HepG2 (cell line): ENCODE measurements at regions not wholly inside any gene's neighbourhood (a gene's known extent, or its start where the extent isn't known, plus 50 kb on each side); places are given as distances from the start of the nearest gene placed in this dataset.
"Not testable (repeated sequence)": the region's sequence is repeated elsewhere in the genome, so short reads cannot be mapped to it uniquely, and the experiment has no call there.

Source experiments
- CREB3 ChIP-seq: sonication (generic); formaldehyde crosslinking; IDR thresholded peaks from 2 replicates; pipeline ENCODE4 v1.5.0; 2020; ENCODE audit warnings: missing genetic modification reagents
- CTCF ChIP-seq: sonication (generic); formaldehyde crosslinking; IDR thresholded peaks from 2 replicates; pipeline ENCODE4 v1.5.0; 2020; ENCODE audit warnings: mild to moderate bottlenecking, missing genetic modification reagents, moderate library complexity
- ETV5 ChIP-seq: IDR thresholded peaks from 2 replicates; pipeline ENCODE4 v1.6.1; 2018; ENCODE audit warnings: missing biosample characterization, missing genetic modification reagents, inconsistent platforms, borderline replicate concordance
- JUNB ChIP-seq: sonication (generic); formaldehyde crosslinking; IDR thresholded peaks from 2 replicates; pipeline ENCODE4 v1.8.0; 2022; ENCODE audit warnings: missing genetic modification reagents, mild to moderate bottlenecking, borderline replicate concordance
- KAT8 ChIP-seq: IDR thresholded peaks from 2 replicates; pipeline ENCODE4 v1.6.1; 2016; ENCODE audit warnings: missing genetic modification reagents, missing compliant biosample characterization
- MAX ChIP-seq: IDR thresholded peaks from 2 replicates; pipeline ENCODE4 v1.6.1; 2012; ENCODE audit warnings: inconsistent platforms
- PATZ1 ChIP-seq: sonication (generic); formaldehyde crosslinking; IDR thresholded peaks from 2 replicates; pipeline ENCODE4 v1.4.0; 2020; ENCODE audit warnings: missing genetic modification reagents
- RAD21 ChIP-seq: fragments of 450-650 bp; formaldehyde crosslinking; IDR thresholded peaks from 2 replicates; pipeline ENCODE4 v1.5.0; 2020; ENCODE audit warnings: mild to moderate bottlenecking
- SRF ChIP-seq: IDR thresholded peaks from 2 replicates; pipeline ENCODE4 v1.6.1; 2011; ENCODE audit warnings: mild to moderate bottlenecking, low read depth, low read length, moderate library complexity
- TCF12 ChIP-seq, 2 experiments: fragments of 450-650 bp in 1 of 2; sonication (generic) in 1 of 2; formaldehyde crosslinking in 1 of 2; IDR thresholded peaks; 2 replicates each; pipeline versions ENCODE4 v1.6.1 to v1.8.0; 2017 to 2022; ENCODE audit warnings: antibody characterized with exemption in 1 of 2, mild to moderate bottlenecking in 1 of 2, missing genetic modification reagents in 1 of 2, moderate library complexity in 1 of 2
- ZFP91 ChIP-seq: sonication (generic); formaldehyde crosslinking; IDR thresholded peaks from 2 replicates; pipeline ENCODE4 v1.9.0; 2022; ENCODE audit warnings: missing genetic modification reagents, mild to moderate bottlenecking, borderline replicate concordance

GRCh38 chr7:76683631-76684030 is 56.6 kb upstream of the POMZP3 start:
- not testable (repeated sequence) for TF ChIP-seq PATZ1; SRF; RAD21 (CRISPR knock-in tag); ZFP91 (CRISPR knock-in tag); MAX; ETV5 (CRISPR knock-in tag); JUNB (CRISPR knock-in tag); CTCF (CRISPR knock-in tag); CREB3 (CRISPR knock-in tag); TCF12 (IDR thresholded peaks at IDR 0.05); TCF12 (CRISPR knock-in tag; IDR thresholded peaks at IDR 0.05); KAT8
